Liver (tissue), 3 donors: ENCODE measurements at regions not wholly inside any gene's neighbourhood (a gene's known extent, or its start where the extent isn't known, plus 50 kb on each side); places are given as distances from the start of the nearest gene placed in this dataset.

Source experiments
- CTCF ChIP-seq: fragments of 150-350 bp; IDR thresholded peaks from 2 replicates; pipeline ENCODE4 v1.5.1; 2017; ENCODE audit warnings: improper control_type of control experiment, low read depth, low read length; ENCODE audit not compliant: missing input control
- EGR1 ChIP-seq, 2 donors: IDR thresholded peaks; 2 replicates each; pipeline ENCODE4 v1.6.1; 2016 to 2018; ENCODE audit warnings: antibody characterized with exemption in 2 of 2, low read depth in 2 of 2
- RAD21 ChIP-seq, 2 donors: IDR thresholded peaks; 2 replicates each; pipeline ENCODE4 v1.6.1; 2016; ENCODE audit warnings: antibody characterized with exemption in 2 of 2, mild to moderate bottlenecking in 2 of 2
- TAF1 ChIP-seq: conservative IDR thresholded peaks from 2 replicates; pipeline ENCODE4 v1.6.1; 2016; ENCODE audit warnings: antibody characterized with exemption, mild to moderate bottlenecking
- TF ChIP-seq, protein P1 (sequence below): IDR thresholded peaks from 2 replicates; pipeline ENCODE4 v1.6.1; 2016; ENCODE audit warnings: antibody characterized with exemption
- TF ChIP-seq, protein P2 (sequence below): IDR thresholded peaks from 2 replicates; pipeline ENCODE4 v1.6.1; 2016; ENCODE audit warnings: antibody characterized with exemption
- donor health status: healthy.
- donor health status: healthy.

DNA sequence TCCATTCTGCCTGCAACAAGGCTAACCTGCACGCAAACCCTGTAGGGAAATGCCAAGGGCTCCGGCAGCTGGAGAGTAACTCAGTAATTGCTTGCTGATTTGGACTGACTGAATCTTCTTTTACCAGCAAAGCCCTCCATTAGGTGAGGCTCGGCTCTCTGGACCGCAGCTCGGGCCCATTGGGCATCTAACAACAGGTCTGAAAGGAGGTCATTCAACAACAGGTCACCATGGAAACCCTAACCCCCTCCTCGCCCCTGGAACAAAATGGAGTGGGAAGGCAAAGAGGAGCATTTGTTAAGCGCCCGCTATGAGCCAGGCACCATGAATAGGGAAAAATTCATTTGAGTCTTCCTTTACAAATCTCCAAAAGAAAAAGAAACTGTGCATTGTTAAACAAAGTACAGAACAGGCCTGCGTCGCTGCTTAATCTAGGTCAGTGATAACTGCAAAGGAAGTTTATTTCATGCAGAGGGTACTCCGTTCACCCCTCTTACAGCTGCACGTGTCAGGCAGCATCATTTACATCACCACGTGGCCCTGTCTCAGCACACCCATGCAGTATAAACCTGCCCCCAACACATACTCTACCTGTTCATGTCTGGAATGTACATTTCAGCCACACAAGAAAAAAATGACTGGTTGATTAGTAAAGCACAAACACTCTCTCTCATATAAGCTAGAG, 248.8 kb upstream of the NEBL start:
- no peak for TF ChIP-seq CTCF
- no peak for TF ChIP-seq TAF1
- TF ChIP-seq, protein P1, sequence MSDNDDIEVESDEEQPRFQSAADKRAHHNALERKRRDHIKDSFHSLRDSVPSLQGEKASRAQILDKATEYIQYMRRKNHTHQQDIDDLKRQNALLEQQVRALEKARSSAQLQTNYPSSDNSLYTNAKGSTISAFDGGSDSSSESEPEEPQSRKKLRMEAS = no peak
- no peak for TF ChIP-seq EGR1 (IDR thresholded peaks at IDR 0.05; ENCODE audit: low read depth in 2 of 2)
- TF ChIP-seq, protein P2, sequence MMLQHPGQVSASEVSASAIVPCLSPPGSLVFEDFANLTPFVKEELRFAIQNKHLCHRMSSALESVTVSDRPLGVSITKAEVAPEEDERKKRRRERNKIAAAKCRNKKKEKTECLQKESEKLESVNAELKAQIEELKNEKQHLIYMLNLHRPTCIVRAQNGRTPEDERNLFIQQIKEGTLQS = no peak
- TF ChIP-seq RAD21 (IDR thresholded peaks at IDR 0.05) = no peak
